OCI-LY1 (cell line): ENCODE measurements at regions not wholly inside any gene's neighbourhood (a gene's known extent, or its start where the extent isn't known, plus 50 kb on each side); places are given as distances from the start of the nearest gene placed in this dataset.

Source experiments
- CTCF ChIP-seq: fragments of 200-600 bp; sonication (generic), shearing (Covaris generic); IDR thresholded peaks from 2 replicates; pipeline ENCODE4 v1.5.1; 2017; ENCODE audit warnings: mild to moderate bottlenecking, antibody characterized with exemption, low read length, moderate library complexity, mixed read lengths
- EZH2 ChIP-seq: fragments of 200-600 bp; sonication (generic), shearing (Covaris generic); IDR thresholded peaks from 2 replicates; pipeline ENCODE4 v1.8.0; 2017; ENCODE audit warnings: borderline replicate concordance, mixed run types, mild to moderate bottlenecking, antibody characterized with exemption, low read length, moderate library complexity, mixed read lengths

- no peak for TF ChIP-seq CTCF
- TF ChIP-seq EZH2: no peak
Observed at GRCh38 chr6:134665029-134665723, 284.7 kb downstream of the ALDH8A1 start.
